Activated CD4-positive, CD25-positive, alpha-beta regulatory T cell treated with anti-CD3 and anti-CD28 coated beads, Interleukin-2, amount 50 U/mL, for 72 hours (primary cell): ENCODE measurements at regions not wholly inside any gene's neighbourhood (a gene's known extent, or its start where the extent isn't known, plus 50 kb on each side); places are given as distances from the start of the nearest gene placed in this dataset.
A peak's percentile ranks its signal among the peaks of the same experiment; 100 is the strongest.
"Not testable (repeated sequence)": the region's sequence is repeated elsewhere in the genome, so short reads cannot be mapped to it uniquely, and the experiment has no call there.

Experiments used
- DNase-seq: peaks from one replicate; pipeline ENCODE4 v3.0.0; 2021

DNA sequence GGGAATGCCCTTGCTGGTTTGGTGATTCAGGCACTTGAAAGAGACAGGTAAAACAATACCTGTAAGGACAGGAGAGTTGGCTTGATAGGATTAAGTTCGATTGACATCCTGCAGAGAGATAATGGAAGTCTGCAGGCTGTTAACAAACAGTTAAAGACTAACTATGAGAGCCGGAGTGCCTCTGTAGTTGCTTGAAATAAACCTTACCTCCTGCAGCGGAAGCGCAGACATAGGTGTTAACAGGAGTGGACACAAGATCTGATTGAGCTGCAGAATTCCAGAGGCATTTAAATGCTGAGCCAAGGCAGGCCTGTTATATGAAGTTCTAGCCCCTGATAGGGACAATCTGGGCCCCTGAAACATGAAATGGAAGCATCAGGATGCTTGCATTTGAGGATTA lies 416.7 kb upstream of the MAOA start:
- no peak for DNase-seq

GRCh38 chrX:43255596-43255995 lies 400.5 kb upstream of the MAOA start:
- DNase-seq = no peak

DNA sequence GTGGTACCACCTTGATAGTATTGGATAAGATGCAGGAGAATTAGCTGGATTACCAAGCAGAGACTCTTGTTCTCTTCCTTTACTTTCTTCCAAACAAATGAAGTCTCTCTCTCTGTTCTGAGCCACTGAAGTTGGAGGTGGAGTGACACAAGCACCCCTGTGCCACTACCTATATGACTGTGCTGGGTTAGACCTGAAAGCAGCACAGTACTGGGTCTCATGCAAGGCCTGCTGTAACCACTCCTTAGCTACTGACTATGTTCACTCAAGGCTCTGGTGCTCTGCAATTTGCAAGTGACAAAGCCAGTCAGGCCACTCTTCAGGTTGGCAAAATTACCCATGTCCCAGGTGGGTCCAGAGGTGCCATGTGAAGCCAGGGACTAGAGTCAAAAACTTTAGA lies 389.6 kb upstream of the MAOA start:
- no peak for DNase-seq

DNA sequence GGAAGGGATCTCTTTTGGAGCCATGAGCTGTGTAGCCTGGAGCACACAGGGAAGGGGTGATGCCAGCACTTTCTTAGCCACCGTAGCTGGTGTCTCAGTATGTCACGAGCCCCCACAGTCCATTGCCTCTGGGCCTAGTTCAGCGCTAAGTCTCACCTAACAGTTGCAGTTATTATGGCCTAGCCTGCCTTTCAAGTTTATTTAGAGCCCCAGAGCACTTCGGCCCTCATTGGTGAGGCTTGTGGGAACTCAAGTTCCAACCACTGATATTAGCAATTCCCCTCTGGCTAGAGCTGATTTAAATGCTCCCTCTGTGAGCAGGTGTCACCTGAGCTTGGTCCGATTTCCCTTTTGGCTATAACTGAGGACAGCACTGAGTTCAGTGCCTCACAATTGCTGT lies 388.4 kb upstream of the MAOA start:
- DNase-seq = no peak

- no peak for DNase-seq
Observed at GRCh38 chrX:43269201-43269600, 386.9 kb upstream of the MAOA start.

DNA sequence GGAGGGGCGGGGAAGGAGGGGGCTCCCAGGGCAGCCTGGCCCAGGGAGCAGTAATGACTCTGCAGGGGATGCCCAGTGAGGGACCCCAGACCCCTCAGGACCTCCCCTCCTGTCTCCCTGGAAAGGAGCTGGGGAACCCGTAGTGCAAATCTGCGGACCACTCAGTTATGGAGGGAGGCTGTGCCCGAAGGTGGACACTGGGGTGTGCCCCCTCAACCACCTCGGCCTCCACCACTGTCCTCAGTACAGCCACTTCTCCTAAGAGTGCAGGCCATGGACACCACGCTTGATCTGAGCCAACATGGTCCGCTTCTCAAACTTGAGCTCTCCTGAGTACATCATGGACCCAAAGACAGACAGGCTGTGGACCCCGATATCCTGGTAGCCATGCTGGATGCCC lies 378.2 kb upstream of the MAOA start:
- DNase-seq = no peak

DNA sequence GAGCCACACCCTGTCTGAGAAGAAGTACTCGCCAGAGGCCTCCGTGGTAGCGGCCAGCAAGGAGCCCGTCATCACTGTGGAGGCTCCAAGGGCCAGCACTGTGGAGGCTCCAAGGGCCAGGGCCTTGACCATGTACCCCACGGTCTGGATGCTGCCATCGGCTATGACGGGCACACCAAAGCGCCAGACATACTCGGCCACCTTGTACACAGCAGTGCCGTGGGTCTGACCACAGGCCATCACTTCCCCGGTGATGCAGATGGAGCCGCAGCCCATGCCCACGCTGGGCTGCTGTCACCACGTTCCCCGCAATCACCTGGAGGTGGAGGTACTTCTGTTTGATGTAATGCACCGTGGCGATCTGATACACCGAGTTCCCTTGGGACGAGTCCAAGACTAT lies 377.7 kb upstream of the MAOA start:
- DNase-seq = no peak

DNA sequence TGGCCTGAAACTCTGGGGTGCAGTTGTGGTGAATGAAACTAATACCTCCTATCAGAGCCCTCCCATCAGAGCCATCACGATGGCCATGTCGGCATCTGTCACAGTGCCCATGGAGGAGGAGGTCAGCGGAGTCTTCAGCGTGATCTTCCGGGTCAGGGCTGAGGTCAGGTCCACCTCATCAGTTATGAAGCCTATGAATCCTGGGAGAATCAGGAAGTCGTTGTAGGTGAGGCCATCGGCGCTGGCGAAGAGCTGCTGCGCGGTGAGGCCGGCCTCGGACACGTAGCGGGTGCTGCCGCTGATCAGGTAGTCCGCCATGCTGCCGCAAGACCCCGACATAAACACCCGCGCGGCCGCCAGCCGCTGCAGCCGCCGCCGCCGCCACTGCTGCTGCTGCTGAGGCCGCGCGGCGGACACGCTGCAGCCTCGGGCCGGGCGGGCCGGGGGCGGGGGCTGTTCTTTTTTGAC lies 376.7 kb upstream of the MAOA start:
- no peak for DNase-seq

GRCh38 chrX:43283187-43283586 lies 372.9 kb upstream of the MAOA start:
- no peak for DNase-seq

DNA sequence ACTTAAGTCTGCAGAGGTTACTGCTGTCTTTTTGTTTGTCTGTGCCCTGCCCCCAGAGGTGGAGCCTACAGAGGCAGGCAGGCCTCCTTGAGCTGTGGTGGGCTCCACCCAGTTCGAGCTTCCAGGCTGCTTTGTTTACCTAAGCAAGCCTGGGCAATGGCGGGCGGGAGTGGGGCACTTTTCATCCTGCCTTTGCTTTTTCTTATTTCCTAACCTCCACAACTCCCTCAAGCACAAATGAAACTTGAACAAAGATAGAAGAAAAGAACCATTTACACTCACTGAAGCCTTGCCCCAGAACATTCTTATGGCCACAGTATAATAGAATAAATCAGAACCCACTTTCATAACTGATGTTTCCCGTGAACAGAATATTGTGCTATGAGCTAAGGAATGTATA lies 344.5 kb upstream of the MAOA start:
- not testable (repeated sequence) for DNase-seq

GRCh38 chrX:43313035-43313434 lies 343.1 kb upstream of the MAOA start:
- DNase-seq = no peak

GRCh38 chrX:43314525-43314924 lies 341.6 kb upstream of the MAOA start:
- no peak for DNase-seq

DNA sequence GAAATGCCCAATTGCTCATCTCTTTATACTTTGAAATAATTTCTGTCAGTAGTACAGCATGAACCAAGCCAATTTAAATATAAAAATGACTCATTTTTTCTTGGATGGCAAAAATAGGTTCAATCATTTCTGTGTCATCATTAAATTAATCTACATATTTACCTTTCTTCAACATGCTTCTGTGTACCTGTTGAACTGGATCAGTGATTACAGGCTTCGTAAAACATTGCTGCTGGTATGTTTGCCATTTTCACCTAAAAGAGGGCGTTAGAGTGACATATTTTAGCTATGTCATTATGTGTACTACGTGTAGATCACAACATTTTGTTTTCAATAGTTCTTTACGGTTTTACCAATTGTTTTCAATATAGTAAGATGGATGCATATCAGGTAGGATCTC lies 340.5 kb upstream of the MAOA start:
- no peak for DNase-seq

GRCh38 chrX:43316146-43316545 lies 340.0 kb upstream of the MAOA start:
- no peak for DNase-seq

DNA sequence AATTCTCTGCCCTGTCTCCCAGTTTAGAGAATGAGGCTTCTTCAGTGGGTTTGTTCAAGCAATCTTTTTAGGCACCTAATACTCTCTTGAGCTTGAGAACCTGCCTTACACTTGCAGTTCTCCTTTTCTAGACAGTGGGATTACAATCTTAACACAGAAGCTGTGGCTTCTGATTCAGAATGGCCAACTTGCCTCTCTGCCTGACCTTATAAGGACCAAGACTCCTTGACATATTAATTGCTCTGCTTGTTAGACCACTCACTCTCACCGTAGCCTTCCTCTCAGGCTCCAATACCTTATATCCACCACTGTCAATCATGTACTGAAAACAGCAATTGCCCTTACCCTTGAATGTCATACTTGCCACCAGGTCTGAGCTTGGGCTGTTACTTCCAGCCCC lies 338.7 kb upstream of the MAOA start:
- DNase-seq = no peak

GRCh38 chrX:43328358-43328946 lies 327.6 kb upstream of the MAOA start:
- no peak for DNase-seq

- DNase-seq = no peak
Observed at GRCh38 chrX:43333543-43333942, 322.6 kb upstream of the MAOA start.

GRCh38 chrX:43345166-43345565 lies 310.9 kb upstream of the MAOA start:
- no peak for DNase-seq

- DNase-seq = peak; percentile 49
Observed at GRCh38 chrX:43349363-43349762, 306.7 kb upstream of the MAOA start.

DNA sequence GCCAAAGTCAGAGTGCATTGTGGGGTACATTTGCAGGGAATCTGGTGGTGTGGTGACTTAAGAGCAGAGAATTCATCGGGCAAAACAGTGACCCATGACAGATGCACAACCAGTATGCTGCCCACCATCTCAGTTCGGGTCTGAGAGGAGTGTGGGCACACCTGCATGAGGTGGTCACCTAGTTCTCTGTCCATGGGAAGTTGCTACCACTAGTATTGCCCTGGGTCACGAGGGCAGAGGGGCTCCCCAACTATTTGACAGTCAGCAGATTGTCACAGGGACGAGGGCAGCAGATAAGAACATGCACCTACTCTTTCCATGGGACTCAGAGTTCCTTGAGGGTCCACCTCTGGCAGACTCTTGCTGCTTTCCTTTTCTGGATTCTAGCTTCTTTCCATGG lies 305.2 kb upstream of the MAOA start:
- DNase-seq = no peak

- DNase-seq = no peak
Observed at GRCh38 chrX:43357741-43358140, 298.4 kb upstream of the MAOA start.

- no peak for DNase-seq
Observed at GRCh38 chrX:43373032-43373431, 283.1 kb upstream of the MAOA start.

DNA sequence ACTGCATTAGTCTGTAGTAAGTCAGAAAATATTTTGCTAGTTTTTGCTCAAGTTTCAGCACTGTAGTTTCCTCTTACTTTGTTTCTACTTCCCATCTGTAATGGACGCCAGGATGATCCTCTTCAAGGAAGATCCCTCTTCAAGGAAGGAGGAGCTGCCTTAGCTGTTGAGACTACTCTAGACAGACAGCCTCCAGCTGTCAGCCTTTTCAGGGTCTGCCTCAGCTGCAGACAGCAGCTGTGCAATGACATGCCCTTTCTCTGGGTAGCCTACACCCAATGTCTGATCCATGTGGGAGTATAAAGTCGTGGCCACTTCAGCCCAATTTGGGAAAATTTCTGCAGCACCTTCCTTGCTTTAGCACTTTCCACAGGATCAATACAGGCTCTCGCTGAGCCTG lies 281.0 kb upstream of the MAOA start:
- no peak for DNase-seq

GRCh38 chrX:43380704-43381103 lies 275.4 kb upstream of the MAOA start:
- no peak for DNase-seq

DNA sequence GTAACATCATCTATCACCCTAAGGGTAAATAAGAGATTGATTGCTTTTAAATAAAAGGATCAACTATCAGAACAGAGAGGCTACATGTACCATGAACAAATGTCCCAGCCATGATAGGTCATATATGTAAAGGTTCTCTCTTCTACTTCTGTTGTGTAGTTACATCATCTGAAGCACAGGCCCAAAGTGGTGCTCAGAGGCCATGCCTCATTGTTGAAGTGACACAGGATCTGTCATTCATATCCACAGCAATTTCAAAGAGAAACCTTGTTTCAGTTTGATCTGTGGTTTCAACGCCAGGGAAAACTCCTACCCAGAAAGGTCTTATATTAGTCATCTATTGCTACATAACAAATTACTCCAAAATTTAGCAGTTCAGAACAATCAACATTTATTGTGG lies 269.2 kb upstream of the MAOA start:
- no peak for DNase-seq

DNA sequence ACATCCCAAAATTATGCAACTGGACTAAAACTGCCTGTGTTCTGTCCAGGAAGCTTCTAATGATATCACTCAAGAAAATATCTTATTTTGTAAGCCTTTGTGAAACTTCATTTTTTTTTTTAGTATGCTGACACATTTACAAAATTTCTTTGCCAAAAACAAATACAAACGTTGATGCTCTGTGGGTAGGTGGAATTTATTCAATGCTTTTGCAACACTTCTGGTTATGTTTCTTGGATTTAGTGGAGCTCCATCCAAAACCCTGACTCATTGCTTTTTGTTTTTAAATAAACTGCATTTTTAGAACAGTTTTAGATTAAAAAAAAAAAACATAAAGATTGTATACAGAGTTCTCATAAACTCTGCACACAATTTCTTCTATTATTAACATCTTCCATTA lies 250.9 kb upstream of the MAOA start:
- no peak for DNase-seq
